ENCODE measurements at regions not wholly inside any gene's neighbourhood (a gene's known extent, or its start where the extent isn't known, plus 50 kb on each side); places are given as distances from the start of the nearest gene placed in this dataset.

GRCh38 chr12:116650585-116651087 is 87.2 kb downstream of the SPRING1 start:
- no peak for DNase-seq

- no peak for DNase-seq
Measured at GRCh38 chr12:116650062-116650461, 87.8 kb downstream of the SPRING1 start.

GRCh38 chr12:116647813-116648212 is 88.6 kb downstream of the MAP1LC3B2 start:
- DNase-seq = no peak

GRCh38 chr12:116646901-116647300 is 87.7 kb downstream of the MAP1LC3B2 start:
- DNase-seq = no peak

- DNase-seq = no peak
Measured at GRCh38 chr12:116644806-116645205, 85.6 kb downstream of the MAP1LC3B2 start.

- DNase-seq = peak; percentile 52
Measured at GRCh38 chr12:116642683-116643082, 83.5 kb downstream of the MAP1LC3B2 start.

GRCh38 chr12:116642106-116642505 is 82.9 kb downstream of the MAP1LC3B2 start:
- no peak for DNase-seq

GRCh38 chr12:116640281-116640680 is 81.1 kb downstream of the MAP1LC3B2 start:
- no peak for DNase-seq

GRCh38 chr12:116639765-116640164 is 80.6 kb downstream of the MAP1LC3B2 start:
- no peak for DNase-seq

- no peak for DNase-seq
Measured at GRCh38 chr12:116638376-116638775, 79.2 kb downstream of the MAP1LC3B2 start.

GRCh38 chr12:116637589-116638150 is 78.5 kb downstream of the MAP1LC3B2 start:
- no peak for DNase-seq

GRCh38 chr12:116636608-116637519 is 77.7 kb downstream of the MAP1LC3B2 start:
- no peak for DNase-seq

- peak; percentile 59 for DNase-seq
Measured at GRCh38 chr12:116635487-116635886, 76.3 kb downstream of the MAP1LC3B2 start.

- no peak for DNase-seq
Measured at GRCh38 chr12:116633476-116633875, 74.3 kb downstream of the MAP1LC3B2 start.

GRCh38 chr12:116631619-116632018 is 72.4 kb downstream of the MAP1LC3B2 start:
- no peak for DNase-seq

- no peak for DNase-seq
Measured at GRCh38 chr12:116630762-116631161, 71.6 kb downstream of the MAP1LC3B2 start.

GRCh38 chr12:116629480-116629879 is 70.3 kb downstream of the MAP1LC3B2 start:
- no peak for DNase-seq

GRCh38 chr12:116628989-116629388 is 69.8 kb downstream of the MAP1LC3B2 start:
- DNase-seq = no peak

GRCh38 chr12:116628450-116628793 is 69.2 kb downstream of the MAP1LC3B2 start:
- DNase-seq = no peak
